ENCODE measurements at regions not wholly inside any gene's neighbourhood (a gene's known extent, or its start where the extent isn't known, plus 50 kb on each side); places are given as distances from the start of the nearest gene placed in this dataset.
A peak's percentile ranks its signal among the peaks of the same experiment; 100 is the strongest.

- DNase-seq (ENCODE audit: low read depth, low spot score): peak; percentile 79
These were observed 51.2 kb upstream of the CDH5 start for GRCh38 chr16:66315210-66315825.

DNA sequence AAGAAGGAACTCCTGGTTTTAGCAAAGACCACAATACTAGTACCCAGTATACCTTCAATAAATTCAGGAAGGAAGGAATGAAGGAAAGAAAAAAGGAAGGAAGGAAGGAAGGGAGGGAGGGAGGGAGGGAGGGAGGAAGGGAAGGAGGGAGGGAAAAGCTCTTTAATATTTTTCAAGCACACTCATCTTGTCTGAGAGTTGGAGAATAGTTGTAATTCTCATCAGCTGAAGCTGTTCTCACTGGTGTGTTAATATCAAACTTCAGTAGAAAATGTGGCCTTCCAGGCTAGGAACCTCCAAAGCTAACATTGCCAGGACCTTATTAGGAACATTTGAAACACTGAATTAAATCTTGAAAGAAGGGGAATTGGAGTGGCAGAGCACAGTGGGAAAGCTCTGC is 55.2 kb upstream of the CDH5 start:
- no peak for DNase-seq (ENCODE audit: low read depth, low spot score)

DNA sequence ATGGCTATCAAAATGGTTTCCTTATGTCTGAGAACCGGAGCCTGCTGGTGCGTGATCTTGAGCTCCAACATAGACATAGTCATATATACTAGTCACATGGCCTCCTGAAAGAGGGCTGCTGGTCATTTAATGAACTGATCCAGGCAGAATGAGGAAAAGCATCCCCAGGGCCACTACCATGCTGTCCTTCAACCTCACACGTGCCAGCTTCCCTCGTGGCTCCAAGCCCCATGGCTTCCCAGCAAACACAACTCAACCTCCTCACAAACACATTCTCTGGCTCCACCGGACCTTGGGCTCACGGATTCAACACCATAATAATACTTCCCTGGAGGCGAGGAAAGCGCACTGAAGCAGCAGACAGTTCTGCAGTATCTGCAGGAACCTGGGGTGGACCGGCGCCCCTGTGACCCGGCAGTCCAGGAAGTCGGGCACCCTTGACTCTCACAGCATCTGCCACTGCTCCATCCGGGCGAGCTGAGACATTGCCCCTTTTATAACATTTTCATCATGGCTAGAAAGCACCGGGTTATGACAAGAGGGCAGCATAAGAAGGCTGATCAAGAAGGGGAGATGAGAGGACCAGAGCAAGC is 57.2 kb upstream of the CDH5 start:
- DNase-seq (ENCODE audit: low read depth, low spot score): no peak

GRCh38 chr16:66308096-66308495 is 58.4 kb upstream of the CDH5 start:
- DNase-seq (ENCODE audit: low read depth, low spot score): no peak

- no peak for DNase-seq (ENCODE audit: low read depth, low spot score)
These were observed 59.9 kb upstream of the CDH5 start for GRCh38 chr16:66306366-66307150.

DNA sequence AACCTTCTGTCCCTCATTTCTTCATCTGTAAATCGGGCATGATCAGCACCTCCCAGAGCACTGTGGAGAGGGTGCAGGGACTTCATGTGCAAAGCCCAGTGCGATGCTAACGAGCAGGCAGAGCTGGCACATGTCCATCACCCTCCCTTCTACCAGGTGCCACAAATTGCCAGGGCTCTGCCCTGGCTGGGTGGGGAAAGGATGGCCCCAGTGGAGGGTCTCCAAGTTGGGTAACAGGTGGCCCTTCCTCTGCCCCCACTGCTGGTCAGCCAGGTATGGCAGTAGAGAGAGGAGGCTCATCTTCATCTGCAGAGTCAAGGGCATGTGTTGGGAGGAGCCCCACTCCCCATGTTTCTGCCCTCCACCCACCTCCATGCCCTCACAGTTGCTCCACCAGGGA is 61.5 kb upstream of the CDH5 start:
- no peak for DNase-seq (ENCODE audit: low read depth, low spot score)

GRCh38 chr16:66304151-66304550 is 62.3 kb upstream of the CDH5 start:
- no peak for DNase-seq (ENCODE audit: low read depth, low spot score)

GRCh38 chr16:66300501-66300900 is 66.0 kb upstream of the CDH5 start:
- no peak for DNase-seq (ENCODE audit: low read depth, low spot score)

DNA sequence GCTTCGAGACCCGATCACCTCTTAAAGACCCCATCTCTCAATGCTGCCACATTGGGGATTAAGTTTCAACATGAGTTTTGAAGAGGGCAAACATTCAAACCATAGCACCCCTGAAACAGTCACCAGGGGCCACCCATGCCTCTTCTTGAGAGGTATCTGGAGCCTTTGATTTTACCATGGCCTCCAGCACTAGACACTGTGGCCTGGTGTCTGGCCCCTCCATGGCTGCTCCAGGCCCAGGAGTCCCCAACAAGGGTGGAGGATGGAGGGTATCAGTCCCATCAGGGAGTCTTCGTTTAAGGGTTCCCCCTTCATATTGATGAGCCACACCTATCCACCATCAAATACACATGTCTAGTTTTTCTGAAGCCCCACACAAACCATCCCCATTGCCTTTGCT is 66.5 kb upstream of the CDH5 start:
- DNase-seq (ENCODE audit: low read depth, low spot score): no peak

DNA sequence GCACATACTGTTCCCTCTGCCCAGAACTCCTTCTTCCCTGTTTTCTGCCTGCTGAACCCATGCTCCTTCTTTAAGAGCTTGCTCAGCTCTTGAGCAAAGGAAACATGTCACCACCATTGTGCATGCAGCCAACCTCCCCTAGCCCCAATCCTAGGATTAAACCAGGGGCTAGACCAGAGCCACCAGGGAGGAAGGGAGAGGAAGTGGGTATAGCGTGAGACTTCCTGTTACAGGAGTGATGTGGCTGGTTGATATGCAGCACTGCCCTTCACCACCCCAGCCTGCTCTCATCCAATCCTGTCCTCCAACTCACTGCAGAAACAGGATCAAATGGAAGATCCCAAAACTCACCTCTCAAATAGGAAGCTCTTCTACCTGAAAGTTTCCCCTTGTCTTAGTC is 67.1 kb upstream of the CDH5 start:
- no peak for DNase-seq (ENCODE audit: low read depth, low spot score)

DNA sequence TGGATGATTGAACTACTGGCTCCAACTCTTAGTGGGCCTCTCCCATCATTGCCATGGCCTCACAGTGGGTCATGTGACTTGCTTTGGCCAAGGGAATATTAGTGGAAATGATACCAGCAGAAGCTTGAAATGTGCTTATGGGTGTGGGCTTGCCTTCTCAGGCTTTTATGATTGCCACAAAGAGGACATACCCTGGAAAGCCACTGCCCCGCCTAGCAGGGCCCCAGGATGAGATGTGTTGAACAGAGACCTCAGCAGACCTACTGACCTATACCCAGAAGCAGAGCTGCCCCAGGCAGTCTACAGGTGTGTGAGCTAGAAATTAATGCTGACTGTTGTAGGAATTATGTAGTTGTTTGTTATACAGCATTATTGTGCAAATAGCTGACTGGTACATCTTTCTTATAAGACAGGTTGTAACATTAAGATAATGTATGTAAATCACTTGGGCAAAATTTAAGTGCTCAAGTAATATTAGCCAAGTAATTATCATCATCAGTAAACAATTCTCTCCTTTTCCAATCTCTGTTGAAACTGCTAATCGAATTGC is 67.8 kb upstream of the CDH5 start:
- no peak for DNase-seq (ENCODE audit: low read depth, low spot score)

DNA sequence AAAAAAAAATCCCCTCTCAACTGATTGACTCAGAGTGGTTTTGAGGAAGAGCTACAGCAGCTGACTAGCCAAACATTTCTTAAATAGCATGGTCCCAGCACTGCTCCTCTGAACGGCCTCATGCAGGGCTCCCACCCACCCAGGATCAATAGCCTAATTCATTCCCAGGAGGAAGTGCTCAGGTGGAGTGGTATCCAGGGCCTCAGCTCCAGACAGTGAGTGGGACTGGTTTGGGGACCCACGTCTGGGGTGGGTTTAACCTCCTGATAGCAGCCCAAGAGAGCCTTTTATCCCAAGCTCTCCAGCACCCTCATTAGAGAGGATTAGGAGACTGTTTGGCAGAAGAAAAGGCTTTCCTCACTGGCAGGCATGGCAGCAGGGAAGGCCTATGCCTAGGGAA is 68.5 kb upstream of the CDH5 start:
- no peak for DNase-seq (ENCODE audit: low read depth, low spot score)

- DNase-seq (ENCODE audit: low read depth, low spot score): no peak
These were observed 69.9 kb upstream of the CDH5 start for GRCh38 chr16:66296591-66296990.

- DNase-seq (ENCODE audit: low read depth, low spot score): peak; percentile 66
These were observed 70.5 kb upstream of the CDH5 start for GRCh38 chr16:66295761-66296546.

- no peak for DNase-seq (ENCODE audit: low read depth, low spot score)
These were observed 71.3 kb upstream of the CDH5 start for GRCh38 chr16:66295213-66295612.

- no peak for DNase-seq (ENCODE audit: low read depth, low spot score)
These were observed 72.0 kb upstream of the CDH5 start for GRCh38 chr16:66294507-66294906.

- no peak for DNase-seq (ENCODE audit: low read depth, low spot score)
These were observed 72.6 kb upstream of the CDH5 start for GRCh38 chr16:66293932-66294331.

DNA sequence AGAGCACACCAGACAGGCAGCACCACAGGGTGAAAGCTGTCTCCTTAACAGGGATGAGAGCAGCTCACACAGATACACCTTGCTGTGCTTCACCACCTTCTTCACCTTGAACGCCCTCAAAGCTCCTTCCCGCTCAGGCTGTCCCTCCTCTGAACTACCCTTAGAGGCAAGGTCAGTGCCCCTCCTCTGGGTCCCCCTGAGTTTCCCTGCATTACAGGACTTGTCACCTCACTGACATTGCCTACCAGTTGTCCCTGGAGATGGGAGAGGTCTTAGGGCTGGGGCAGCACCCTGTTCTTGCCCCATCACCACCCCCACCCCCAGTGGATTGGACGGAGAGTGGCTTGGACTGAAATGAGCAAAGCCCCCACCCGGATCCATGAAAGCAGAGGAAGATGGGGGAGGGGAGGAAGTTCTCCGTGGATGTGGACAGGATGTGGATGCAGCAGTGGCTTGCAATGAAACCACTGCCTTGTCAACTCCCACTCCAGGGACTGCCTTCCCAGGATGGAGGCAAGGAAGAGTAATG is 73.2 kb upstream of the CDH5 start:
- no peak for DNase-seq (ENCODE audit: low read depth, low spot score)

DNA sequence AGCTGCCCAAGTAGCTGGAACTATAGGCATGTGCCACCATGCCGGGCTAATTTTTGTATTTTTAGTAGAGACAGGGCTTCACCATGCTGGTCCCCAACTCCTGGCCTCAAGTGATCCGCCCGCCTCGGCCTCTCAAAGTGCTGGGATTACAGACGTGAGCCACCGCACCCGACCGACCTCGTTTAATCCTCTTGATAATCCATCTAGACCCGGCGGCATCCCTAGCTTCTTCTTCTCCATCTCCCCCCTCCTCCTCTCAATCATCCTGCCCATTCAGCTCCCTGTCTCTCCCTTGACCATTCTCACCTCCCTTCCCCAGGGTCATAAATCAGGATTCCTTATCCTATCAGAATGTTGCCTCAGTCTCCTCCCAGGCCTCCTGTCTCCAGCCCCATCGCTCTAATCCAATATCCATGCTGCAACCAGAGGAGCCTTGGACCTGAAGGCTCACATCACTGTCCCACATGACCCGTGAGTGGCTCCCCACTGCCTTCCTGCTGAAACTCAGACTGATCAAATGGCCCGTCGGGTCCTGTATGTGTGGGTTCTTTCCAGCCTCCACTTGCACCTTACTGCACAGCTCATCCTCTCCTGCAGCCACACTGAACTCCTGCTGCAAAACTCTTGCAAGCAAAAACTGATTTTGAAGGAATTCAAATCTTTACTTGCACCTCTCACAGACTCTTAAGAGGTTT is 74.1 kb upstream of the CDH5 start:
- DNase-seq (ENCODE audit: low read depth, low spot score): no peak

DNA sequence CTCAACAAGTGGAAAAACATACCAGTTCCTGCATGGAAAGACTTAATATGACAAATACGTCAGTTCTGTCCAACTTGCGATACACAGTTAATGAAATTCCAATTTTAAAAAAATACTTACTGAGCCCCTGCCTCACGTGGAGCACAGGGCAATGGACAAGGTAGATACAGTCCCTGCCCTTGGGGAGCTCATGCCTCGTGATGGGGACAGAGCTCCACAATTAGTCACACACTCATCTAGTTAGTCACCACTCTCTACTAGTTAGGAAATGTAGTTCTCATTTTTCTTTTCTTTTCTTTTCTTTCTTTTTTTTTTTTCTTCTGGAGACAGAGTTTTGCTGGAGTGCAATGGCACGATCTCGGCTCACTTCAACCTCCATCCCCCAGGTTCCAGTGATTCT is 74.7 kb upstream of the CDH5 start:
- no peak for DNase-seq (ENCODE audit: low read depth, low spot score)

GRCh38 chr16:66290431-66290830 is 76.1 kb upstream of the CDH5 start:
- DNase-seq (ENCODE audit: low read depth, low spot score): no peak

Measured in ELF-1 (cell line).